HG02571 (cell line): ENCODE measurements at regions not wholly inside any gene's neighbourhood (a gene's known extent, or its start where the extent isn't known, plus 50 kb on each side); places are given as distances from the start of the nearest gene placed in this dataset.
"Not testable (repeated sequence)": the region's sequence is repeated elsewhere in the genome, so short reads cannot be mapped to it uniquely, and the experiment has no call there.

Source experiments
- ATAC-seq: cut with Tn5 transposase; IDR thresholded peaks from one replicate; pipeline ENCODE4 v1.9.1; 2021; ENCODE audit warnings: mild to moderate bottlenecking, moderate library complexity; ENCODE audit not compliant: unreplicated experiment

DNA sequence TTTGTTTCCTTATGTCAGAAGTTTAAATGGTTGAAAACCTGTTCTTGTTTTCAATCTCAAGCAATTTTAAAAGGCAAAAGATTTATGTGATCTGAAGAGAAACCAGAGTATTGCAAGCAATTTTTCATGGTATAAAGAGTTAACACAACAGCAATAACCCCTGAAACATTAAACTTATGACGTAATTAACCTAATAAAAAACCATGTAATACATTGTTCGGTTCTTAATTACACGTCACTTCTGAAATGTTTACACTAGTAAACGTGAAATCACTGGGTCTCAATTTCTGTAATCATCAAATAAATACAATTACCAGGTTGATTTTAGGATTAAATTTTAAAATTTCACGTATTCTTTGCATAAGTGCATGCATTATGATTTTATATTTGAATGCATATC is 914.5 kb downstream of the NLGN4X start:
- ATAC-seq, result no peak

DNA sequence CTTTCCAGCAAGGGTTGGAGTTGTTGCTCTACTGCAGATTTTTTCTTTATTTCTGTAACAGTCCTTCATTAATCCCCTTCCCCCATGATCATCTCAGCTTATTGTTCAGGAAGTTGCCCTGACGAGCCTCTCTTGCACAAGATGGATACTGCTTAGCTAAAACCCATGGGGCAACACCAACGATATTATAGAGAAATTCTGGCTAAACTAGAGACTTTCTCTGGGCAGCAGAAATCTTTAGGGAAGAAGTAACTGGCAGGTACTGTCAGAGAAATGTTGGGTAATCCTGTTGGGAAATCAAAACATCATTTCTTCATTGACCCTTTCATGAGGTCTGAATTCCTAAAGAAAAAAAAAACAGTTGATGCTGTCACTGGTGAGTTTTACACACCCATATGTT is 921.3 kb downstream of the NLGN4X start:
- no peak for ATAC-seq

DNA sequence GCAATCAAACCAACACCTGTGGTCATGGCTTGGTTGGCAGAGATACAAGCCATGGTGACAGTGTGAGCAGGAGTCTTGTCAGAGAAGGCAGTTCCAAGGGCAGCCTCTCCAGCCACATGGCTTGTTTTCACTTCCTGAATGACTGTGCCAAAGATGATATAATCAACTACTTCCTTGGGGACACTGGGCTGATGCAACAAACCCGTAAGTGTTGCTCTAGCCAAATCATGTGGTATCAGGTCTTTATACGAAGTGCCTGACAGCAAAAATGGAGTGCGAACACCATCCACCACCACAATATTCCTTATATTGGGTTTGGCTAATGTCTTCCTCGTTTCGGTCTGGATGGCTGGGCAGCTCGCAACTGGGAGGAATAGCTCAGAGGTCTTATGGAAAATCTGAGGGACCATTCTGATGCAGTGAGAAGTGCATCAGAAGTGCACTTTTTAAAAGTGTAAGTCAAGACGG is 922.0 kb downstream of the NLGN4X start:
- ATAC-seq, result no peak

DNA sequence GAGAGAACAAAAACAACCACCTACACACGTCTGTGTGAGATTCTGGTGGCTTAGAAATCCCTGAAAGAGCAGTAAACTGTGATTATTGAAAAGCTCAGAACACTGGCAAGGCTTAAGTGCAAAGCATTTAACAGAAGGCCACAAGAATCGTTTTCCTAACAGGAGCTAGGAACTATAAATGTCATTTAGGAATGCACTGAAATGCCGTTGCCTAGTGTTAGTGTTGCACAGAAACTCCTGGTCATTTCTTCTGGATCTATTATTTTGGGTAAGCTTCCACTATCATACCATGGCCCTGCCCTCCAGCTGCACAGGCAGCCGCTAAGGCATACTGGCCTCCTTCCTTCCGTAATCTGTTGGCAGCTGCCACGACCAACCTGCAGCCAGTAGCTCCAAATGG is 923.2 kb downstream of the NLGN4X start:
- no peak for ATAC-seq

DNA sequence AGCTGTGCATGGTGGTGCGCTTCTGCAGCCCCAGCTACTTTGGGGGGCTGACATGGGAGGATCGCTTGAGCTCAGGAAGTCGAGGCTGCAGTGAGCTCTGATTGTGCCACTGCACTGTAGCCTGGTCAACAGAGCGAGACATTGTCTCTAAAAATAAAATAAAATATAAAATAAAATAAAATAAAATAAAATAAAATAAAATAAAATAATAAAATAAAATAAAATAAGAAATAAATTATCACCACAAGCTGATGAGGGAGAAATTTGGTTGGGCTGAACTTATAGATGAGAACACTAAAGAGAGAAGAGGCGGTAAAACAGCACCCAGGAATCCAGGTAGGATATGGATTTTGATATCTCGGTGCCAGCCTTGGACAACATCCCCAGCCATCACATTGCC is 933.7 kb downstream of the NLGN4X start:
- no peak for ATAC-seq

DNA sequence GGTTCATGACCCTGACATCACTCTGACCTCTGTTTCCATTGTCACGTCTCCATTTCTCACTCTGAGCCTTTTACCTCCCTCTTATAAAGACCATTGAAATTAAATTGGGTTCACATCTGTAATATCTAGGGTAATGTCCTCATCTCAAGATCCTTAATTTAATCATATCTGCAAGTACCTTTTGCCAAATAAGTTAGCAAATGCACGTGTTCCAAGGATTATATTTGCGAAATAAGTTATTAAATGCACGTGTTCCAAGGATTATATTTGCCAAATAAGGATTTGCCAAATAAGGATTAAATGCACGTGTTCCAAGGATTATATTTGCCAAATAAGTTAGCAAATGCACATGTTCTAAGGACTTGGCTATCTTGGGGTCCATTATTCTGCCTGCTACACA is 938.0 kb downstream of the NLGN4X start:
- ATAC-seq, result no peak

DNA sequence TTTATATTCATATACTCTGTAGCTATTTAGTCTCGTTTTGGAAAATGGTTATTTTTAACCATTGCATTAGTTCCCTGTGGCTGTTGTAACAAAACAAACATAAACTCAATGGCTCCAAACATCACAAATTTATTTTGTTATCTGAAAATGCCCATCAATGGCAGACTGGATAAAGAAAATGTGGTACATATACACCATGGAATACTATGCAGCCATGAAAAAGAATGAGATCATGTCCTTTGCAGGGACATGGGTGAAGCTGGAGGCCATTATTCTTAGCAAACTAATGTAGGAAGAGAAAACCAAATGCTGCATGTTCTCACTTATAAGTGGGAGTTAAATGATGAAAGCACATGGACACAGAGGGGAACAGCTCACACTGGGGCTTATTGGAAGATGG is 938.7 kb downstream of the NLGN4X start:
- ATAC-seq, result not testable (repeated sequence)

DNA sequence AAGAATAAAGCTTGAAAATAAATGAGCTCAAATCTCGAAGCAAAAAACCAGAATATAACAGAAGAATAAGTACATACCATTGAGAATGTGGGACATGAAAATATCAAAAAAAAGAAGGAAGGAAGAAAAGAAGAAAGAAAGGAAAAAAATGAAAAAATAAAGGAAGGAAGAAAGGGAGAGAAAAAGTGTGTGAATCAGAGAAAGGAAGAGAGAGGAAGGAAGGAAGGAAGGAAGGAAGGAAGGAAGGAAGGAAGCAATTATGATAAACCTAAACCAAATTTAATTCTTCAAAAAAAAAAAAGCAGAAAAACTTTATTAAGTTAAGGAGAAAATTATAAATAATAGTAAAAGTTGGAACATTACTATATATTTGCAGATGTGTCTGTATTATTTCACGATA is 949.8 kb downstream of the NLGN4X start:
- no peak for ATAC-seq

DNA sequence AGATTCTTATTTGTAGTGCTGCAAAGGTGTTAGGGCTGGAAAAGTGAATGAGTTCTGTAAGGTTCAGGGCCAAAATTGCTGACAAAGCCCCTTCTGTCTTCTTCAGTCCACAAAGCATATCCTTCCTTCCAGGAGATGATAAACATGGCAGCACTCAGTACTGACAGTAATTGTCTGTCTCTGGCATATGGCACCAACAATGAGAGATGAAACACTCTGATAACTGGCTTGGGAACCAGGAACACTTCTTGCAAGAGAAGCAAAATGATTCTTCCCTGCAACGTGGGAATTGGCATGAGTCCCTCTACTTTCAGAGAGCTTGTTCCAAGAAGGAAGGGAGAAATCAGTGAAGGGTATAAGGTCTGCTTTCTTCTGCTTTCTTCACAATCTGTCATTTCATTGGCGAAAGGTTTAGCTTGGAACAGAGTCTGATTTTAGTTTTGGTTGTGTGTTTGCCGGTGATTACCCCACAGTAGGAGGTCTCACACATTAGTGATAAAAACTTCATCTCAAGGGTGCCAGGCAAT is 963.3 kb downstream of the NLGN4X start:
- no peak for ATAC-seq

DNA sequence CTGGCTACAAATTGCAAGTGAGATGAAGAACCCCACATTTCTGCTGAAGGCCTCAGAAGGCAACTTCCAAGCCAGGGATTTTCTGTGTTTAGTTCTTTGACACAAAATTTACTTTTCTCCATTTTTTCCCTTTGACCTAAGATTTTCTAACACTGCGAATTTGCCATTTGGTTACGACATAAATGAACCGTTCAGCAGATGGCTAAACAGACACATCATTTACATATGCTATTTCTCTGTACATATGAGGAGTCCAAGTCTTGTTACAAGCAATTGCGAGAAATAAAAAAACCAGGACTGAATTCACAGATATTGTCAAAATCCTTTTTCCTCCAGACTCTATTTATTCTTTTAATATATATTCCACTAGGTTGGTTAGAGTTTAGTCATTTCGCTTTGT is 978.6 kb downstream of the NLGN4X start:
- ATAC-seq, result no peak

DNA sequence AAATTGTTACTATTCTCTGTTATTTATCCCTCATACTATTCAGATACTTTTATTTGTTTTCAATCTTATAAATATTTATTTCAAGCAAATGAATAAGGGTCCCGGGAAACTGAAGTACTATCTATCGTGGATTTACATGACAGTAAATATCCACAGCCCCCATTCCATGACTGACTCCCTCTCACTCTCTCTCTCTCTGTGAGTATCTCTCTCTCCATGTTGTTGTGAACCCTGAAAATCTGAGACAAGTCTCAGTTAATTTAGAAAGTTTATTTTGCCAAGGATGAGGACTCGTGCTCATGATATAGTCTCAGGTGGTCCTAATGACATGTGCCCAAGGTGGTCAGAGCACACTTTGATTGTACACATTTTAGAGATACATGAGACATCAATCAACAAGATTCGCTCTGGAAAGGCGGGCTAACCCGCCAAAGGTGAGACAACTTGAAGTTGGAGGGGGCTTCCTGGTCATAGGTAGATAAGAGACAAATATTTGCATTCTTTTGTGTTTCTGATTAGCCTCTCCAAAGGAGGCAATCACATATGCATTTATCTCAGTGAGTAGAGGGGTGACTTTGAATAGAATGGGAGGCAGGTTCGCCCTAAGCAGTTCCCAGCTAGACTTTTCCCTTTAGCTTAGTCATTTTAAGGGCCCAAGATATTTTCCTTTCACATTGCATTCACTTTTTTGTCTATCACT is 986.4 kb downstream of the NLGN4X start:
- ATAC-seq, result no peak

DNA sequence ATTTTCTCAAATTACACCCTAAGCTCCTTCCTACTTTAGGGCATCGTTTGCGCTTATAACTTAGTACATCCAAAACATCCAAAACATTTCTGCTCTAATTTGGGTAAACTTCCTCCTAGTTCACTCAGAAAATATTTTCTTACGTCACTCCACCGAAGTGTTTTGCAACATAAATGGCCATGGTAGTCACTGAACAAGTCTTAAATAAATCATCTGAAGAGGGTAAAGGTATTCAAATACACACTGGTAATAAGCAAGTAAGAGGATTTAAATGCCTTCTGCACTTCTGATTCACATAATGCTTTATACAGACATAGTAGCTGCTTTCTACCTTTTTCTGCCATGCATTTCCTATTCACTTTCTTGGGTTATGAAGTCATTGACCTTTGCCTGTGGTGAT is 991.9 kb downstream of the NLGN4X start:
- no peak for ATAC-seq

DNA sequence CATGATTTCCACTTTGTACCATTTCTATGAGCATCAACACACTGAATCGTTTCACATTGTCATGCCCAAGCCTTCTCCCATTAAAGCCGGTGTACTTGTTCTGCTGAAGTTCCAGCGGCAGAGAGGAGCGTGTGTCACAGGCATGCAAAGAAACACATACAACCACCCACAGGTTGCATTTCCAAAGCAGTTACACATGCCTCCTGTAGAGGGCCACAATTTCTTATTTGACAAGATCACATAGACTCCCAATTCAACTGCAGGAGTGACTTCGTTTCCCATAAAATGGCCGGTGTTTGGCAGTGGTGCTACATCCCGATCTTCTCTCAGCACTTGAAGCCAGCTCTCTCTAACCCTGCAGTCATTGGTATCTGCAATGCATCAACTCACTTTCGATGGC is 992.6 kb downstream of the NLGN4X start:
- no peak for ATAC-seq

DNA sequence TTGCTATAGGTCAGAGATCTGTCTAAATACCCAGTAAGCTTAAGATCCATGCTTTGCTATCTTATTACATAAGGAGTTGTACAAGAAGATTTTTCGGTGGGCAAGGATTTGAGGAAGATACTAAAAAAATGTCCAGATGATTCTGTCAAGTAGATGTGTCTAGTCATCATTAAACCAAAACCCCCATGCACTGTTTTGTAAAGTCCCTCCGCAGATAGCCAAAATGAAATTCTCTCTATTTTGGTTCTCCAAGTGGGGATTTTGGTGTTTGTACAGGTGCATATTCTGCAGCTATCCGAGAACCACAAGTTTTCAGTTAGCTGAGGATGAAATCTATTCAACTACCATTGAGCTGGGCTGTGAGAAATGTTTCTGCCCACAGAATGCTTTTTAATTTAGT is 994.8 kb downstream of the NLGN4X start:
- ATAC-seq, result no peak

DNA sequence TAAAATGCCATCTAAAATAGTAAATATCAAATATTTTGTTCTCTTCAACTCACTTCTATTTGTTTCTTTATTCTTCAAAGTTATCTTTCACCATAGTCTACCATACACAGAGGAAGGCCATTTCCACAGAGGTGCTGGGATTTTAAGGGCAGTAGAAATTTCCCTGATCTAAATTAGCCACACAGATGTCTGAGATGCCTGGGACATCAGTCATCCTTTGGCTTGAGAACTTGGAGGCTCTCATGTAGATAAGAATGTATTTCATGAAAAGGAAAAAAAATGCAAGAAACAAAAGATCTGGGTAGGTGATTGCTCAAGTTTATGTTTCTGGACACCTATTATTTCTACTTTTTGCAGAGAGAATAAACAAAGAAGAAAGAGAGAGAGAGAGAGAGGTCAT is 1008.2 kb downstream of the NLGN4X start:
- no peak for ATAC-seq

DNA sequence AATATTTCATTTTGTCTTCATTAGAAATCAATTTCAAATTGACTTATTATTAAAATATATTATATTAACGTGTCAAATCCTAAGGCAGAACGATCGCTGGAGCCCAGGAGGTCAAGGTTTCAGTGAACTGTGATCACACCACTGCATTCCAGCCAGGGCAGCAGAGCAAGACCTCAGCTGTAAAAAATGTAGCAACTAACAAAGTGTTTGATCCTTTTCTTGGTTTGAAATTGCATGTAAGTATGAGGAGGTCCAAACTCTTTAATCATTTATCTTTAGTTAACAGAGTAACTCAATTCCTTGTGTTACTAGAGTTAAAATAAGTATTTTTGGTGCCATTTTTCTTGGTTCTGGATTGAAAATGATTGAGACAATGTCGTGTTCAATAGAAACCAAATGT is 1033.9 kb downstream of the NLGN4X start:
- no peak for ATAC-seq

DNA sequence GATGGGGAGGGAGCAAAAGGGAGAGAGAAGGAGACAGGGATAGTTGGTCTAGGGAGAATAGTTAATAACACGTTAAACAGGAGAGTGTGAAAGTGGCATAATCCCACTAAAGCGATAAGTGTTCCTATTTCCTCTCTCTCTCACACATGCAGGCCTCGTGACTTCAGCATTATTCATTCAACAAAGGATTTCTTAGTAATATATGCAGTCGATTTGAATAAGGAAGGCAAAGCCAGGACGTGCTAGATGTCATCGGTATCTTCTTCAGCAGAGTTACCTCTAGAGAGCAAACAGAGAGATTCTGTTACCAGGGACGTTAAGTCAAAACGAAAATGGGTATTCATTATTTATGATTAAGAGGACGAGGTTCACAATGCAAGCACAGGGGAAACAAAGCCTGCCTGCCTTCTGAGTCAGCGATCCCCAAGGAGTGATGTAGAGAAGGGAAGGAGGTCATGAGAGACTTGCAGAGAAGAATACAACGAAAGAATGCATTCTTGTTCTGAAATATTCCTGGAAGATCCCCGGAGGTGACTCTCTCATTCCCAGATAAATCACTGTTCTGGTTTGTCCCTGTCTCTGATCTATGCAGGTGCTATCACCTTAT is 1048.4 kb downstream of the NLGN4X start:
- ATAC-seq, result no peak

DNA sequence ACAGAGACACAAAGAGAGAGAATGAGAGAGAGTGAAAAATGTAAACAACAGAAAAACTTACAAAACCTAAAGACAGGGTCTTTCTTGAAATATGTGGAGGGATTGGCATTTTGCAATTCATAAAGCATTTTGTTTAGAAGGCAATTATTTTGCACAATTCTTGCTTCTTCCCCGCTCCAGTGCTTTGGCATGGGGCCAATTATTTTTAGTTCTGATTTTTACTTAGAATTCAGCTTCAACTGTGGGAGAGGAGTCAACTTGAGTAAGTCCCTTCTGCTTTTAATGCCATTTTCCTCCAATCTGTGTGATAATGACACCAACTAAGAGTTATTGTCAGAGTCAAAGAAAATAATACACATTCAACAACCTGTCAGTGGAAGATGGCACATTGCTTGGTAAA is 1051.9 kb downstream of the NLGN4X start:
- no peak for ATAC-seq

DNA sequence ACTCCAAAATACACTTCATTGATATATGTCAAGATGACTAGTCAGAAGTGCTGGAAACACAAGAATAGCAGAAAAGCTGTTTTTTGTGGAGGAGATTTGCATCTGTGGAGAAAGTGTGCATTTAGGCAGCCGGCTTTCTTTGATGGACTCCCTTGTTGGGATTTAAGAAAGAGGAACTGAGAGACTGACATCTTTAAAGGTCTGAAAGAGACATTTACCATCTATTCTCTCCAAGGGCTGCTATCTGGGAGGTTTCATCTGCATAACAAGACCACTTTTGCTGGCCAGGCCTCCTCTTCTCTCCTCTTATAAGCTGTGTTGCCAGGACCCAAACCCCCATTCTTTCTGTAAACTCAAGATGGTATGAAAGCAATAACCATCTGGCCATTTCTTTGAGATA is 1065.0 kb downstream of the NLGN4X start:
- no peak for ATAC-seq

DNA sequence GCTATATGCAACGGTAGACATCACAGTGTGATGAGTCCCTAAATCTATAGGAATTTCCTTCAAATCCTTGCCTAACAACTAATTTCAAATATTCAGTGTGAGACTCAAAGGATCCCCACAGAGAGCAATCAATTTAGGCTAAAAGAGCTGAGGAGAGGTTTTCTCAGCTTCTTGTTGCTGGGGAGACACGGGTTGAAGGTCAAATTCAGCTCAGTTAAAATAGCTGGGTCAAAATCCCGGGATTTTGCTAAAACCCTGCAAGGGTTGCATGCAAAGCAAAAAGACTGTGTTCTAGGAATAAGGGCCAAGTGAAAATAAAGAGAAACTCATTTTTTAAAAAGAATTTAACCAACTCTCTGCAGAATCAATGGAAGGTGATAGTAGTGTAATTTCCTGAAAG is 1073.4 kb downstream of the NLGN4X start:
- no peak for ATAC-seq

DNA sequence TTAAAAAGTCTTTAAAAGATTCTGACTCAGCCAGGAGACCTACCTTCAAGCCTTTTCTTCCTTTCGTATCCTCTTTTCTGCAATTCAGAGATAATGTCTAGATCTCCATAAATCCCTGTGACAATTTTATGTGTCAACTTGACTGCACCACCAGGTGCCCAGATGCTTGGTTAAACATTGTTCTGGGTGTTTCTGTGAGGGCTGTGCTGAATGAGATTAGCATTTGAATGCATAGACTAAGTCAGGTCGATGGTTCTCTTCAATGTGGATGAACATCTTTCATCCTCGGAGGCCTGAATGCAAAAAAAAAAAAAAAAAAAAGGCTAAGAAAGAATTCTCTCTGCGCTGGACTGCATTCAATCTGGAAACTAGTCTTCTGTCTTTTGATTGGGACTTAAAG is 1082.7 kb downstream of the NLGN4X start:
- ATAC-seq, result no peak

DNA sequence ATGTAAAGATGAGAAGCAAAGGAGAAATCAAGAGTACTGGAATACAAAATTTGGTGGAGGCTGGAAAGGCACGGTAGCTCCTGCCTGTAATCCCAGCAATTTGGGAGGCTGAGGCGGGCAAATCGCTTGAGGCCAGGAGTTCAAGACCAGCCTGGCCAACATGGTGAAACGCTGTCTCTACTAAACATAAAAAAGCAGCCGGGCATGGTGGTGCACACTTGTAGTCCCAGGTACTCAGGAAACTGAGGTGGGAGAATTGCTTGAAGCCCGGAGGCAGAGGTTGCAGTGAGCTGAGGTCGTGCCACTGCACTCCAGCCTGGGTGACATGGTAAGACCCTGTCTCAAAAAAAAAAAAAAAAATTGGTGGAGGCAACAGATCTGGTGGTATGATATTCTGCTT is 1086.0 kb downstream of the NLGN4X start:
- ATAC-seq, result no peak
